OCI-LY3 (cell line): ENCODE measurements at regions not wholly inside any gene's neighbourhood (a gene's known extent, or its start where the extent isn't known, plus 50 kb on each side); places are given as distances from the start of the nearest gene placed in this dataset.

Source experiments
- H2AFZ ChIP-seq: fragments of 200-600, 300-600 bp; shearing (Covaris generic); 2 replicates; pipeline ENCODE4 v1.6.0; 2014; ENCODE audit warnings: antibody characterized with exemption, low read depth, low read length
- H3K27ac ChIP-seq: fragments of 200-600, 300-600 bp; sonication (generic); 2 replicates; pipeline ENCODE4 v1.5.1; 2014; ENCODE audit warnings: mild to moderate bottlenecking, low read length, moderate library complexity, mixed read lengths
- H3K27me3 ChIP-seq: fragments of 200-600, 300-600 bp; sonication (generic); 2 replicates; pipeline ENCODE4 v1.6.1; 2014; ENCODE audit warnings: low read depth, low read length, mixed read lengths
- H3K36me3 ChIP-seq: fragments of 200-600, 300-600 bp; sonication (generic); replicated peaks from 2 replicates; pipeline ENCODE3; 2014; ENCODE audit warnings: low read depth, low read length, mixed read lengths
- H3K4me1 ChIP-seq: fragments of 300-600, 200-600 bp; sonication (generic); 2 replicates; pipeline ENCODE4 v1.6.1; 2014; ENCODE audit warnings: low read length, mixed read lengths
- H3K4me2 ChIP-seq: fragments of 200-600, 300-600 bp; sonication (generic); 2 replicates; pipeline ENCODE4 v1.6.1; 2014; ENCODE audit warnings: low read length, mixed read lengths
- H3K4me3 ChIP-seq: fragments of 300-600, 200-600 bp; sonication (generic); 2 replicates; pipeline ENCODE4 v1.5.1; 2014; ENCODE audit warnings: antibody characterized with exemption, mild to moderate bottlenecking, low read length, moderate library complexity
- H3K79me2 ChIP-seq: fragments of 300-600, 200-600 bp; shearing (Covaris generic); 2 replicates; pipeline ENCODE4 v1.6.1; 2014; ENCODE audit warnings: mild to moderate bottlenecking, low read length, mixed read lengths
- H3K9ac ChIP-seq: fragments of 300-600, 200-600 bp; shearing (Covaris generic); 2 replicates; pipeline ENCODE4 v1.6.0; 2014; ENCODE audit warnings: mild to moderate bottlenecking, low read length, moderate library complexity
- H3K9me3 ChIP-seq: fragments of 200-600, 300-600 bp; shearing (Covaris generic); 2 replicates; pipeline ENCODE4 v1.6.1; 2014; ENCODE audit warnings: low read length, mixed read lengths; ENCODE audit not compliant: insufficient read depth
- H4K20me1 ChIP-seq: fragments of 200-600, 300-600 bp; sonication (generic); 2 replicates; pipeline ENCODE4 v1.6.1; 2016; ENCODE audit warnings: low read length, mixed read lengths; ENCODE audit not compliant: insufficient read depth
- EZH2phosphoT487 ChIP-seq: fragments of 200-600 bp; shearing (Covaris generic); IDR thresholded peaks from 2 replicates; pipeline ENCODE4 v1.6.1; 2018; ENCODE audit warnings: antibody characterized with exemption, mixed run types, low read depth
- TF ChIP-seq, protein P1 (sequence below): fragments of 200-600, 300-600 bp; sonication (generic); IDR thresholded peaks from 2 replicates; pipeline ENCODE4 v1.5.1; 2014; ENCODE audit warnings: antibody characterized with exemption, low read length, low read depth

DNA sequence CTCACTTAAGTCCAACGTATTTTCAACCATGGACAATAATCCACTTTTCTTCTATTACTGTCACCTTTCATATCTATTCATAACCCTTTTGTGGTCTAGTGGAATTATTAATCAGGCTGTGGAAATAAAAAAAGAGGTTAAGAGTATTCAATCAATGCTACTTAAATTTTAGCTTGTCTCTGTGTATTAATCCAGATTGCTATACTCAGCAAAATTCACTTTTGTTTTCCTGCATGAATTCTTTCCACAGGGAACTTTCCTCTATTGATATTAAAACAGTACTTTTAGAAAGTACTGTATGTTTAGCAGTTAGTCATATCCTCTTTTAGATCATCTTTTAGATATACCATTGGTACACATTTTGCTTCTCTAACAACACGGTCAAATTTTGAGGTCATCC is 1033.0 kb upstream of the ADGRL2 start:
- no peaks in the 10 kb centered on the region for H3K27me3 ChIP-seq
- H3K9me3 ChIP-seq, result no peaks in the 10 kb centered on the region
- TF ChIP-seq, protein P1, sequence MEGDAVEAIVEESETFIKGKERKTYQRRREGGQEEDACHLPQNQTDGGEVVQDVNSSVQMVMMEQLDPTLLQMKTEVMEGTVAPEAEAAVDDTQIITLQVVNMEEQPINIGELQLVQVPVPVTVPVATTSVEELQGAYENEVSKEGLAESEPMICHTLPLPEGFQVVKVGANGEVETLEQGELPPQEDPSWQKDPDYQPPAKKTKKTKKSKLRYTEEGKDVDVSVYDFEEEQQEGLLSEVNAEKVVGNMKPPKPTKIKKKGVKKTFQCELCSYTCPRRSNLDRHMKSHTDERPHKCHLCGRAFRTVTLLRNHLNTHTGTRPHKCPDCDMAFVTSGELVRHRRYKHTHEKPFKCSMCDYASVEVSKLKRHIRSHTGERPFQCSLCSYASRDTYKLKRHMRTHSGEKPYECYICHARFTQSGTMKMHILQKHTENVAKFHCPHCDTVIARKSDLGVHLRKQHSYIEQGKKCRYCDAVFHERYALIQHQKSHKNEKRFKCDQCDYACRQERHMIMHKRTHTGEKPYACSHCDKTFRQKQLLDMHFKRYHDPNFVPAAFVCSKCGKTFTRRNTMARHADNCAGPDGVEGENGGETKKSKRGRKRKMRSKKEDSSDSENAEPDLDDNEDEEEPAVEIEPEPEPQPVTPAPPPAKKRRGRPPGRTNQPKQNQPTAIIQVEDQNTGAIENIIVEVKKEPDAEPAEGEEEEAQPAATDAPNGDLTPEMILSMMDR, result no peak
- no peak for TF ChIP-seq EZH2phosphoT487
- no peaks in the 10 kb centered on the region for H3K4me1 ChIP-seq
- no peak overlapping the region for H2AFZ ChIP-seq
- H3K79me2 ChIP-seq, result no peaks in the 10 kb centered on the region
- no peak overlapping the region for H3K4me3 ChIP-seq
- H3K4me2 ChIP-seq, result no peak overlapping the region
- no peak overlapping the region for H3K27ac ChIP-seq
- H3K36me3 ChIP-seq, result no peaks in the 10 kb centered on the region
- H4K20me1 ChIP-seq, result no peaks in the 10 kb centered on the region
- no peak overlapping the region for H3K9ac ChIP-seq

DNA sequence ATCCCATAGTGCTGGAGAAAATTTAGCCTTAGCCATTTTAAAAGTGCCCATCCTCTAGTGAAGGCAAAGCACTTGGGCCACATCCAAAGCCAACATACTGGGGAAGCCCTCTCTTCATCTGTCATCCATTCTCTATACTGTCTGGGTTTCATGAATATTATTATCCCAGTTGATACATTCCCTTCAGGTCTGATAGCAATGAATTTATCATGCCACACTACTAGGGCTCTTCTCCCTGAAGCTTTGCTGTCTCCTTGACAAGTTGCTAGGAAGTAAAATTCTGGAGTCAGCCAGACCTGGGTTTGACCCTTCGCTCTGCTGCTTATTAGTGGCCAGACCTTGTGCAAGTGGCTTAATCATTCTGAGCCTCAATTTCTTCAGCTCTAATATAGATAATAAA is 1041.4 kb upstream of the ADGRL2 start:
- no peaks in the 10 kb centered on the region for H3K27me3 ChIP-seq
- no peaks in the 10 kb centered on the region for H3K36me3 ChIP-seq
- H3K9ac ChIP-seq, result no peak overlapping the region
- no peak for TF ChIP-seq EZH2phosphoT487
- TF ChIP-seq, protein P1, result no peak
- no peak overlapping the region for H3K27ac ChIP-seq
- no peaks in the 10 kb centered on the region for H3K9me3 ChIP-seq
- no peak overlapping the region for H2AFZ ChIP-seq
- H3K4me2 ChIP-seq, result no peak overlapping the region
- no peaks in the 10 kb centered on the region for H3K79me2 ChIP-seq
- H4K20me1 ChIP-seq, result no peaks in the 10 kb centered on the region
- H3K4me1 ChIP-seq, result no peaks in the 10 kb centered on the region
- no peak overlapping the region for H3K4me3 ChIP-seq

DNA sequence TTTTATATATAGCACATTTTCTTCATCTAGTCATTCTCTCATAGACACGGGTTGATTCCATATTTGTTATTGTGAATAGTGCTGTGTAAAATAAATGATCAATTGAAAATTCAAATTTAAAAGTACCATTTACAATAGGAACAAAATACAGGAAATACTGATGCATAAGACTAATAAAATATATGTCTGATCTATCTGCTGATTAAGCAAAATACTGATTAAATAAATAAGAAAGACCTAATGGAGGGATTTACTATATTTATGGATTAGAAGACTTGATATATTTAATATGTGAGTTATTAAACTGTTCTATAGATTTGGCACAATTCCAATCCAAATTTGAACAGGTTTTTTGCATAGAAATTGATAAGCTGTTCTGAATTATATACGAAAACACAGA is 1044.8 kb upstream of the ADGRL2 start:
- Histone ChIP-seq H3K27me3 (no peaks in the 10 kb centered on the region), H2AFZ (no peak overlapping the region), H3K79me2 (no peaks in the 10 kb centered on the region), H3K27ac (no peak overlapping the region), H3K4me1 (no peaks in the 10 kb centered on the region), H3K9me3 (no peaks in the 10 kb centered on the region), H3K4me3 (no peak overlapping the region), H4K20me1 (no peaks in the 10 kb centered on the region), H3K4me2 (no peak overlapping the region), H3K36me3 (no peaks in the 10 kb centered on the region), H3K9ac (no peak overlapping the region)
- TF ChIP-seq, protein P1, result no peak
- TF ChIP-seq EZH2phosphoT487, result no peak

DNA sequence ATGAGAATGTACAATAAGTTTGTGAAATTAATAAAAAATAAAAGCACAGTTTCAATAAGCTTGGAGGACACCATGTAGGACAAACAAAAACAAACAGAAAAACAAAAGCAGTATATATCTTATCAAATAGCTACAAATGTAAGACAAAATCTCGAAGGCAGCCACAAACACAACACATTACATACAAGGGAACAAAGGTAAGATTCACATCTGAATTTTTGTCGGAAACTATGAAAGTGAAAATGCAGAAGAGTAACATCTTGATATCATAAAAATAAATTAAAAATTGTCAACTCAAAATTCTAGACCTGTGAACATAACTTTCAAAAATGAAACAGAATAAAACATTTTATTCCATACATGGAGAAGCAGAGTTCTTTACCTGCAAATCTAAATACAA is 1049.5 kb upstream of the ADGRL2 start:
- no peaks in the 10 kb centered on the region for H3K4me1 ChIP-seq
- H3K27me3 ChIP-seq, result no peaks in the 10 kb centered on the region
- H3K36me3 ChIP-seq, result no peaks in the 10 kb centered on the region
- no peaks in the 10 kb centered on the region for H3K79me2 ChIP-seq
- TF ChIP-seq, protein P1, result no peak
- TF ChIP-seq EZH2phosphoT487, result no peak
- no peaks in the 10 kb centered on the region for H4K20me1 ChIP-seq
- H3K27ac ChIP-seq, result no peak overlapping the region
- H3K4me2 ChIP-seq, result no peak overlapping the region
- H3K4me3 ChIP-seq, result no peak overlapping the region
- H2AFZ ChIP-seq, result no peak overlapping the region
- no peak overlapping the region for H3K9ac ChIP-seq
- no peaks in the 10 kb centered on the region for H3K9me3 ChIP-seq
